RPMI7951 (cell line): ENCODE measurements at regions not wholly inside any gene's neighbourhood (a gene's known extent, or its start where the extent isn't known, plus 50 kb on each side); places are given as distances from the start of the nearest gene placed in this dataset.

Source experiments
- DNase-seq: peaks from one replicate; pipeline ENCODE4 v3.0.0-alpha.2; 2012; ENCODE audit warnings: low read depth

- DNase-seq, result no peak
Measured at GRCh38 chr11:92384358-92384757, 159.7 kb downstream of the FAT3 start.

- no peak for DNase-seq
Measured at GRCh38 chr11:92384802-92385201, 160.2 kb downstream of the FAT3 start.

- DNase-seq, result no peak
Measured at GRCh38 chr11:92386577-92386976, 162.0 kb downstream of the FAT3 start.

DNA sequence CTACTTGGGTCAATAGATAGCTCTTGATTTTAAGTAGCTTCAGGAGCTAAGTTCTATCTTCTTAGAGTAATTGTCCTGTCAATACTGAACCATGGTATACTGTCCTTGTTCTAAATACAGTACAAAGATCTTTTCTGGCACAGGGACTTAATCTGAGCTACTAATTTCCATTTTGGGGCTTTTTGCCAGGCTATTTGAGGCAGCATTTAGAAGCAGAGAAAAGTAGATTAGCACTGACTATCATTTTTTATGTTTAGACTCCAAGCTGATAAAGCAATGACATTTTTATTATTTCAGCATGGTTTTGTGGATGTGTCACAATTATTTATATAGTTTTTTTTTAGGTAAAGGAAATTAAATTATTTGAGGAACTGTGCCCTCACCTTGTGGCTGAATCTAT, 163.2 kb downstream of the FAT3 start:
- DNase-seq, result no peak

- DNase-seq, result no peak
Measured at GRCh38 chr11:92388380-92388779, 163.8 kb downstream of the FAT3 start.

GRCh38 chr11:92390783-92391182, 166.2 kb downstream of the FAT3 start:
- peak; percentile 43 for DNase-seq

DNA sequence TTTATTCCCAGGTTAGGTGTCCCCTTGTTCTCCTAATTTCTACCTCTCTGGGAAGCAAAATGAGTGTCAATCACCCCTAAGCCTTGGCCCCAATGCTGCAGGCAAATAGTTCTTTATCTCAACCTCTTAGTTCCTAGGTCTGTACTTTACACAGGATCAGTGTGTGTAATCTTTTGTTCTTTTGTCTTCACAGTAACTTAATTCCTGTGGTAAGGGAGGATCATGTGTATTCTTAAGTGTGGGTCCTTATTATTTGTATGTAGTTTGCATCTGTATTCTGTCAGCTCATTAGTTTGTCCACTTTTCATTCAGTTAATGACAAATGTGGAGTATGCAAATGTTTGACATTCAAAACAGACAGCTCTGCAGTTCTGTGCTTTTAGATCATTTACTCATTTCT, 166.7 kb downstream of the FAT3 start:
- no peak for DNase-seq

DNA sequence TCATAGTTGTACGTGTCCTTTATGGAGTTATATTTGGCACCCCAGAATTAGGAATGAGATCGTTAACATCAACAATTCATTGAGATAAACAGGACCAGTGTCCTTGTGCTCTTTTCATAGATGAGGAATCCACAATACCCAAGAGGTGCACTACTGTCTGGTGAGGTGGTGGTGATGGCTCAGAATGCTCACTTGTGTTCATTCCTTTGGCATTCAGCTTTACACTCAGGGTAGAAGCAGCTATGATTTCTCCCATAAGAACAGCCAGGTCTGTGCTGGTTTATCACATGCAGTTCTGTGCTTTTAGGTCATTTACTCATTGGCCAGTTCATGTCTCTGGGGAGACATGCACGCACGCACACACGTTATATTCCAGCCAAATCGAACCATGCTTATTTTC, 167.2 kb downstream of the FAT3 start:
- DNase-seq, result no peak

DNA sequence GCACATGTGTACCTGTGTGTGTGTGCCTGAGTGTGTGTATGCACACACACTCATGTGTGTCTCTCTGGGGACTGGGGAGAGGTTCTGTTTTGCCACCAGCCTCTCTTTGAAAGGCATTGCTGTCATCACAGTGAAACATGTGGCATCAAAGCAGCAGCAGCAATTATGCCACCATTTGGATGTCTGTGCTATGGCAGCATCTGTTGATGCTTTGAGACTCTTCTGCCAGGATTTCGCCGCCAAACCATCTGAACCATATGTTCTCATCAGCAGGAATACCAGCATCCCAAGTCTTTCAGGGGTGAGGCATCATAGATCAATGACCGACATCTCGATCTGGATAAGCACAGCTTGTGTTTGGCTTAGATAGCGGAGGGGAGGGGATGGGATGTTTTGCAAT, 168.6 kb downstream of the FAT3 start:
- no peak for DNase-seq

- DNase-seq, result no peak
Measured at GRCh38 chr11:92396133-92396532, 171.5 kb downstream of the FAT3 start.

- no peak for DNase-seq
Measured at GRCh38 chr11:92397221-92397755, 172.7 kb downstream of the FAT3 start.

DNA sequence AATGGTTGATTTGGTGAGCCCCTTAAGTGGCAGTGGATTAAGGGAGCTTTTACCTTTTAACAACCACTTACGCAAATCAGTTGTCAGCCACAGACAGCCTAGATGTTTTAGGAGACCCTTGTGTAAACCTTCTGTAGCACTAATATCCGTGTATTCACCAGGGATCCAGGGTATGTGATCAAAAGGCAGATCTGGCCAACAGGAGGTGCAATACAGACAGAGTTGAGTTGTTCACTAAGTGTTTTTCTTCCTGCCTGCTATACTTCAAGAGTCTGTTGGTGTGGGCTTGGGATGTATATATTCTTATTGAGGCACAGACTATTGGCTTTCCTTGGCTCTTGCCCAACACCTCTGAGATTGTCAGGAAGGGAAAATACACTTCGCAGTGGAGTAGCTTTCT, 175.1 kb downstream of the FAT3 start:
- DNase-seq, result no peak

- no peak for DNase-seq
Measured at GRCh38 chr11:92401520-92401919, 176.9 kb downstream of the FAT3 start.

GRCh38 chr11:92406472-92406871, 181.9 kb downstream of the FAT3 start:
- DNase-seq, result no peak

DNA sequence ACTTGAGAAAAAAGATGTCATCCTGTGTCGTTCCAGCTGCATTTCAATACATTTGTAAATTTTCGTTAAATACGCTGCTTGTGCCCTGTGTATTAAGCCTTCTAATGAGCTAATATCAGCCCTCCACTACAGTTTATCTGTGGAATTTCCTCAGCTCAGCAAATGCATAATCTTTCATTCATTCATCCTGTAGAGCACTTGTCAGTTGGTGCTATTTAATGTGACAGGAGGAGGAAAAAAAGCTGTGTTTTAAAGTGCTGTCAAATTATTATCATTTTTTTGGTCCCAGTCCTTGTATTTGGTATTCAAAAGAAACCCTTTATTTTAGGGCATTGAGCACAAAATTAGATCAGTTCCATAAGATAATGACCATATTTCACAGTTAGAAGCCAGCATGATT, 184.7 kb downstream of the FAT3 start:
- DNase-seq, result no peak

DNA sequence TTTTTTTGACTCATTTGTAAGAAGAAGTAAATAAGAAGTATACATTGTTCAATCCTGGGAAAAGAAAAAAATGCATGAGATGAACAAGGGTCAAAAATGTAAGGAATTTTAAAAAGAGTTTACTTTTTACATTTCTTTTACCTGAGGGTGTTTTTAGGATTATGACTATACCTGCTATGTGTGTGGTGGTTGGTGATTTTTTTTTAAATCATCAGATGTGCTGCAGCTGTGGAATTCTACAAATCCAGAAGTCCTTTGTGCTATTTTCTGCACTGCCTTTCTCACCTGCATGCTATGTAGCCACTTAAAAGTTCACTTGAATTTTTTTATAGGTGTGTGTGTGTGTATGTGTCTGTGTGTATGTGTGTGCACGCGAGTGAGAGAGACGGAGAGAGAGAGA, 185.3 kb downstream of the FAT3 start:
- no peak for DNase-seq

GRCh38 chr11:92410526-92410925, 185.9 kb downstream of the FAT3 start:
- no peak for DNase-seq

DNA sequence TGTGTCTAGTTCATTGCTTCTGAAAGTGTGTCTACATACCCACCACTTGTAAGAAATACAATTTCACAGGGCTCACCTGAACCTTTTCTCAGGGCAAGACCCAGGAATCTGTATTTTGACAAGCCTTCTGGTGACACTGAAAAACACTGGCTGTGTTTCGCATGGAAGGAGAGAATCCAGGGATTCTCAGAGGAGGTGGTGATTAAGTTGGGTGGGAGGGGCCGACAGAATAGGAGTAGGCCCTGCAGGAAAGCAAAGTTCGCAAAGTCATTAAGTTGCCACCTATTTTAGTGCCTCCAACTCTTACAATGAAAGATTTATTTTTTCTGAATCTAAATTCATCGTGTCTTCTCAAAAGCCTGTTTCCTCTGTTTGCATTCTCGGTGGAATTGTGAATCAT, 186.8 kb downstream of the FAT3 start:
- no peak for DNase-seq

DNA sequence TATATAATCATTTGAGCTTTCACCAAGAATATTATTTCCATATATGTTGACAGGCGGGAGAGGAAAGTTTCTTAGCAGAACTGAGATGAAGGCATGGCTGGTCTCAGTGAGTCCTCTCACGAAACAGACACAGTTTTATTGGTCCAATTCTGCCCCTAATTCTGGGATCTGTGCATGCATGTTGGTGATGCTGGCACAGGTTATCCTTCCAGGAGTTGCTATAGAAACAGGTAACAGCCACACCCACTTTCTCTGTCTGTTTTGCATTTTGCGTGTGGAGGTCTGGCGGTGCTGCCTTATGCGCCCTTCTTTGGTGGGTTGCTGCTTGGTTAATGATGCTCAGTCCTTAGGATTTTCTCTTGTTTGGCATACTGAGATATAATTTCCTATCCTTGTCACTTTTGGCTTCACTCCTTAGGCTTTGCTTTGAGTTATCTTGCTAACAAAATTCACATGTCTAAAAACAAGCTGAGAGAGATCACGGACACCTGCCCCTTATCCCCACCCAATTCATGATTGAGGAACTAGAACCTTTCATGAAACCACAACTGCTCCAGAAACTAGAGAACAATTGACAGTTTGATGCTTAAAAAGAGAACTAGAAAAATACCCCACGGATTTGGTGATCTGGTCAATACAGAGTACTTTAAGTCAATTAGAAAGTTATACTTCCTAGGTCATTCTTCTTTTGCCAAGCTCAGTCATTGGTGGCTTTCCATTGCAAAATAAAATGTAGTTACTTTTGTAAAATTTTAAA, 189.3 kb downstream of the FAT3 start:
- DNase-seq, result no peak

DNA sequence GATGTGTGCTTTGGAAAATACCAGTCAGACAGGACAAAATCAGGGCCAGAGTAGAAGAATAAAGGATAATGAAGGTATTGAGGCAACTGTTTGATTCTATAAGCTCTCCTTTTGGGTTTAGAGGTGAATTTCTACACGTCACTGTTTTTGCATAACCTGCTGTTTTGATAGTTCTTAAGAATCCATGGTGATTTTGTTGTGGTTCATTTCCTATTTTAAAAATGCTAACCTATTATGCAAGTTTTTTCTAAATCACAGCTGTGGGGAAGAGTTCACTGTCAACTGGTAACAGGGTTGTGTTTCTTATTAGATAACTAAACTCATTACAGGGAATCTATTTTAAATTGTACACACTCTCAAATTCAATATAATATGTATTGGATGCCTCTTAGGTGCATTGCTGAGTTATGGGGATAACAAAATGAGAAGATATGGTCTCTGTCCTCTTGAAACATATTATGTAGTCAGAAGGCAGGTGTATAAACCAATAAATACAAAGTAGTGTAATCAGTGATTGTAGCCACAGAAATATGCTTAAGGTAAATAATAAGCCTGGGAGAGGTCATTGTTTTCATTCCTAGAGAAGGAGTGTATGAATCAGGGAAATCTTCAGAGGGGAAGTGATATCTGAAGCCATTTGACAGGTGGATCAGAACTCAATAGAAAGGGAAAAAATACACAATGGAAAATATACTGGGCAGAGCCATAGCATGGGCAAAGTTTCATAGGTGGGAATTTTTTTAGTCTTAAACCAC, 192.5 kb downstream of the FAT3 start:
- DNase-seq, result no peak

GRCh38 chr11:92423115-92424034, 198.8 kb downstream of the FAT3 start:
- DNase-seq, result no peak

DNA sequence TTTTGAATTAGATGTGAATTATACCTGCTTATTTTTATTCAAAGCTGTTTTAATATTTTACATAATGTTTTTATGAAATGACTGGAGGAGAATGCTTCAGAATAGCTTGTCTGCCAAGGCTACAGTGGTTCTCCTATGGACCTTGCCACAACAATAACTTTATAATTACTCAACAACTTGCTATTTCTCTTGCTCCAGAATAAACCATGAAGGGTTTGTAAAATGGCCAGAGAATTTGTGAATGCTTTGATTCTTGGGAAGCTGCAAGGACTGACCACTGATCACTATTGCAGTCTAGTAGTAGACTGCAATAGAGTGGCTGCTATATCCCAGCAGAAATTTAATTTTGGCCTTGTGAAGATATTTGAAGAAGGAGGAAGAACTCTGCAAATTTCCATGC, 199.7 kb downstream of the FAT3 start:
- no peak for DNase-seq
